GM18870 (cell line): ENCODE measurements at regions not wholly inside any gene's neighbourhood (a gene's known extent, or its start where the extent isn't known, plus 50 kb on each side); places are given as distances from the start of the nearest gene placed in this dataset.

Source experiments
- ATAC-seq: cut with Tn5 transposase; IDR thresholded peaks from one replicate; pipeline ENCODE4 v1.9.1; 2021; ENCODE audit warnings: moderate library complexity; ENCODE audit not compliant: unreplicated experiment

GRCh38 chr13:105290596-105290995 is 1244.9 kb downstream of the EFNB2 start:
- ATAC-seq, result no peak

DNA sequence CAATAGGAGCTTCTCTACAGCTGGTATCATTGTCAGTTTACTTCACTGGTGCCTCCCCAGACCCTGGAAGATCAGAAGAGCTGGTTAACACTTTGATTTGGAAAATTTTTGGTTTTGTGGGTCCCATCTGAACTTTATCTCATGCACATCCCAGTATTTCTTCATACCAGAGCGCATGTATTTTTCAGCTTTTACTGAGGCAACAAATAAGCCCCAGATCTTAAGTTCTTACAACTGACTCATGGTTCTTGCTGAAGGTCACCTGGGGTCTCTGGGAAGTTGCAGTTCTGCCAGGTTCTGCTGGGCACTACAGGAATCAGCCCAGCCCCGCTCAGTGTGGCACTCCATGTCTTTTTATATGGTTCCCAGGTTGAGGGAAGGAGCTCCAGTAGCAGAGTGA is 1249.9 kb downstream of the EFNB2 start:
- no peak for ATAC-seq

DNA sequence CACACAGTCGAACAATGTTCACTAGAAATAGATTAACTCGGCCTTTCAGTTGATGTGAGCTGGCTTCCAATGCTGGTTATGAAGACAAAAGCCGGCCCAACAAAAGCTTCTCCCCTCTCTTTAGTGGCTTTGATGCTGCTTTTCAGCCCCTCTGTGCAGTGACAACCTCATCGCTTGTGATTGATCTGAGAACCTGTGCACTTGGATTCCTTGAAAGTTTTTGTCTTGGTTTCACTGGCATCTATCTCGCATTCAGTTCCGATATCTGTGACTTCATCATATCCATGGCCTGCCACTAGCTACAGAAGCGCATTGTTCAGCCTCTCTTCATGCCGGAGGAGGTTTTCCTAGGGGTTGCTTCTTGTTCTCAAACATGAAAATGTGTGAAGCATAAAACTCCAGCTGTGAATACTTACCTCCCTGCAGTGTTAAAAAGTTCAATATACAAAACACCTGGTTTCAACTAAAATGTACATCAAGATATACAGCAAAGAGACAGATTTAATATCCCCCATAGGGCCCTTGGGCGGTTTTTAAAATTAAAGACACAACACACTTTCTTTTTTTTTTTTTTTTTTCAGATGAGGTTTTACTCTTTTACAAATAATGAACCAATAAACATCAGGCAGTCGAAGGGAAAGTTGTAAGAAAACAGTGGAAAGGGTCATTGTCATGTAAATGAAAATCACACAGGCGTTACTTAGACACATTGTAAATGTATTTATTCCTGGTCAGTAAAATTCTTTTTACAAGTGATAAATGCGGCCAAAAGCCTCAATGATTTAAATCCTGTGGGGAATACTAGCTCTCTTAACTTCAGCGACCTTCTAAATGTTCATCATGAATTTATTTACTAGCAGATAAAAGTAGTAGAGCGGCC is 1252.8 kb downstream of the EFNB2 start:
- ATAC-seq, result no peak

GRCh38 chr13:105278943-105279381 is 1256.5 kb downstream of the EFNB2 start:
- no peak for ATAC-seq

GRCh38 chr13:105276571-105276970 is 1258.9 kb downstream of the EFNB2 start:
- ATAC-seq, result no peak

GRCh38 chr13:105273665-105274222 is 1261.7 kb downstream of the EFNB2 start:
- no peak for ATAC-seq

- no peak for ATAC-seq
These were observed 1262.5 kb downstream of the EFNB2 start for GRCh38 chr13:105272660-105273631.

DNA sequence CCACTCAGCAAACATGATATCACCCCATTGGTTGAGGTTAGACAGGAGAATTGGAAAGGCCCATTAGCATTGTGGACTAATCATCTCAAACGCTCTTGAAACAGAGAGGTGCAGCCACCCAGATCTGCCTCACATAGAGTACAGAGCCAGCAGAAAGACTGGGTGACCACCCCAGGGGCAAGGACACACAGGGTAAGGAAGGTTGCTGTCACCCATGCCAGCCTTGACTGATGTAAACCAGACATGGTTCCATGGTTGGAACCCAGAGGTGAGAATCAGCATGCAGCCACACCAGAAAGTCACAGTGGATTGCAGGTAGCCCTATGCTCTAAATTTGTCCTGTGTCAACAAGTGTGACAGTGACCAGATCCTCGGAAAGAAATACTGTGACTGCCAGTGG is 1268.8 kb downstream of the EFNB2 start:
- ATAC-seq, result no peak

DNA sequence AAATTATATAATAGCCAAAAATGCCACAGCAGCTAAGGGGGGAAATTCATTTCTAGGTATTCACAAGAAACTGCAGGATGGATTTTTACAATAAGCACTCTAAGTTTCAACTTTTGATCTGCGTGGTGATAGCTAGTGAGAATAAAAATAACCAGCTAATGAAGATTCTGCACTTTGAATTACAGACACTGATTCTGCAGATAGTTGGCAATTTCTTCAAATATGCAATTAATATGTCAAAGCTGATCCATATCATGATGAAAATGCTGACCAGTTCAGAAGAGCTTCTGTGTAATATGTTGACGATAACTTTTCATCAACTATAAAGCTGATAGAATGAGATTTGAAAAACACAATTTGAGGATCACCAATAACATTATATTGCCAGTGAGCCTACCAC is 1272.9 kb downstream of the EFNB2 start:
- ATAC-seq, result no peak

- no peak for ATAC-seq
These were observed 1276.0 kb downstream of the EFNB2 start for GRCh38 chr13:105259426-105259825.

- no peak for ATAC-seq
These were observed 1280.0 kb downstream of the EFNB2 start for GRCh38 chr13:105255472-105255871.

DNA sequence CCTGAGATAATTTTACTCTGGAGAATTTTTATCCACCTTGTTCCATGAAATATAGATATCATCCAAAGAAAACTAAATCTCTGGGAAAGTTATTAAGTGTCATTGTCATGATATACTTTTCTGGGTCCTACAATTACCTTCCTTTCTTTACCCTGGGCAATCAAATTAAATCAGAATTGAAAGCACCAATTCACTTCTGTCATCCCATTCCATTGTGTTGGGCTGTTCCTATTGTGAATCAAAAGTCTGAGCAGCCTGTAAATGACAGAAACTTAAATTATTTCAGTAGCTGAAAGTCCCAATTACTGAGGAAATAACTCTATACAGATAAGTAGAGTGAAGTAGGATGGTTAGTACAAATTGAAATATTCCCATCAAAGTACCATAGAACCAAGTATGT is 1284.2 kb downstream of the EFNB2 start:
- no peak for ATAC-seq

- no peak for ATAC-seq
These were observed 1287.6 kb downstream of the EFNB2 start for GRCh38 chr13:105247830-105248229.

DNA sequence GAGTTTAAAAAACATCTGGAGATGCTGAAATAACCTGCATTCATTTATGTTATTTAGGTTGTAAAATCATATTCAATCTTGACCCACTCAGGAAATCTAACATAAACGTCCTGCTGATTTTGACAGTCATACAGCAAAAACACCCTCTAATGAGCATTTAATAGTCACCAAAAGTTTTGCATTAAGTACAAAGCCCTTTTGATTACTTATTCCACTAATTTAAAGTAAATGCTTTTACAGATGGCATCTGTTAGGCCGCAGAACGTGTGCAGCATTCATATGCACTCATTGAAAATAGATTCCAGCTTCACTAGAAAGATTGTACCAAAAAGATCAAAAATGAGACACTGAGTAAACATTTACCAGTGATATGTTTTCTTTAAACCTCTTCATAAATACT is 1295.1 kb downstream of the EFNB2 start:
- ATAC-seq, result no peak

DNA sequence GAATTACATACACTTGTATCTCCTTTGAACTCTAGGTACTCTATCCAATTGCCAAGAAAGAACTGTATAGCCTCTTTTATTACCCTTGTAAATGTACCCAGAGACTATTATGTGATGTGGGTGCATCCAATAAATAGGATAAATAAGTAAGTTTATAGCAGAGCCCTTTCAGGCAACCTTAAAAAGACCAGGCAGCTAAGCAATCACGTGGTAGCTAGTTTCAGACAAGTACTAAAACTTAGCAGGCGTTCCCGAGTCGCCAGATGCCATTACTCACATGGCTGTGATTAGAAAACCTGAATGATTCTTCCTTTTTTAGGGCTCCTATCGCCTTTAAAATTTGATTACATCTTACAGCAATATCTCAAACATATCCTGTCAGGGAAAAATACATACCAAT is 1303.0 kb downstream of the EFNB2 start:
- no peak for ATAC-seq

DNA sequence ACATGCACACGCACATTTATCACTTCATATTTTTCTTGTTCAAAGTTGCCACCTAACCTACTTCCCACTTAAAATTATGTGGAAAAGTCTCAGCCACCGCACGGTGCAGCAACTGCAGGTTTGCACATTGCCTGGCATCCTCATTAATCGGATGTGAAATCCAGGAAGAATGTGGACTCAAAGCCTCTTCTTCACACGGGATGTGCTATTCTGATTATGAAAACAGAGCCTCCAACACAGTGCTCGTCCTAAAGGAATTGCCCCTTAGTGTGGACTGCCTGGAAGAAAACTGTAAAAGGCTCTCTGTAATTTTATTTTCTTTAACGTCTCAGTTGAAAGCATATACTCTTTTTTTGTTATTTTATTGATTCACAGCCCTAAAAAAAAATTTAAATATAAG is 1303.5 kb downstream of the EFNB2 start:
- ATAC-seq, result no peak

DNA sequence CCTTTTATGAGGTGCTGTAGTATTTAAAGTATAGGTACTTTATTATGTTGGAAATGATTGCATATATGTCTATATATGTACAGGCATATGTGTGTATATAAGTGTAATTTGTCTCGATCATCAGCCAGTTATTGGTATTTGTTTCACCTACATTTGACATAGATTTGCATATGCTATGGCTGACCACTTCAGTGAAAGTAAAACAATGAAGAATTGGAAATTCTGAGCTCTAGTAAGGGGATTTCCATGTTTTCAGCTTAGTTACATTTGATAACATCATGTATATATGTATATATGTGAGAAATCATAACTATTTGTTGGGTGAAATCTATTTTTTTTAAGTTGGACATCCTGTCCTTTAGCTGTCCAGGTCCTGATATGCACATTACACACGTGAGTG is 1303.9 kb downstream of the EFNB2 start:
- peak; percentile 49 for ATAC-seq

- no peak for ATAC-seq
These were observed 1314.6 kb downstream of the EFNB2 start for GRCh38 chr13:105220881-105221280.

DNA sequence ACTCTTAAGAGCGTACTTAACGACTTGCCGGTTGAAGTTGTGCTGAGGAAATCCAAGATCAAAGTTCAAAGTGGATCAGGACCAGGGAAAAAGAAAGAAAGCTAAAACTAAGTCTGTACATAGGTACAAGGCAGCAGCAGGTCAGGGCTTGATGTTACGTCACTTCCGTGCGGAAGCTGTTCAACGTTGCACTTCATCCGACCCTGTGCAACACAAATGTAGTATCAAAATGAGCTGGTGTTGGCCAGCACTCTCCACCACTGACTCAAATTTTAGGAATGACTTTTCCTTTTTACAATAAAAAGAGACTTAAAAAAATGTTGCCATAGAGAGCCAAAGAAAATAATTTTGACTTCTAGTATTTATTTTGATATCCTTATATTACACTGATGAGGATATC is 1315.4 kb downstream of the EFNB2 start:
- ATAC-seq, result no peak

DNA sequence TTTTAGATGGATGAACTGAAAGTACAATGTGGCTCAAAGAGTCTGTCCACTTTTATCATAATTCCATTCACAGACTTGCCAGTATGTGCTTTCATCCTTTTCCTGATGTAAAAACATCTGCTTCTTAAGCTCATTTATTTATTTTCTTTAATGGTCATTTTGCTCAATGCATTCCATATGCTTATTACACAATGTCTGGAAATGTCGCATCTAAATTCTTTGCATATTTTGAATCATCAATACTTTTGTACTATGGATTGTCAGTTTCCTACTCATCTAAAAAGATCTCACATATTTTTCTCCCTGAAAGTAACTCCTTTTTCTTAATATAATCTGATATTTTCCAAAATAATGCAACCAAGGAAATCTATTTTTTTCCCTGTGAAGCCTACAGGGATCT is 1315.8 kb downstream of the EFNB2 start:
- ATAC-seq, result no peak

- no peak for ATAC-seq
These were observed 1322.0 kb downstream of the EFNB2 start for GRCh38 chr13:105213512-105213911.
